NCI-H2227 (cell line): ENCODE measurements at regions not wholly inside any gene's neighbourhood (a gene's known extent, or its start where the extent isn't known, plus 50 kb on each side); places are given as distances from the start of the nearest gene placed in this dataset.

ENCODE experiments used
- DNase-seq: peaks from one replicate; lab custom pipeline; 2025; ENCODE audit not compliant: unreplicated experiment; lab: John Stamatoyannopoulos, UW

- no peak for DNase-seq
Observed at GRCh38 chr20:24277196-24277595, 192.2 kb upstream of the SYNDIG1 start.

GRCh38 chr20:24275946-24276705, 193.3 kb upstream of the SYNDIG1 start:
- no peak for DNase-seq

- DNase-seq = no peak
Observed at GRCh38 chr20:24273251-24273650, 196.2 kb upstream of the SYNDIG1 start.

GRCh38 chr20:24261351-24261750, 208.1 kb upstream of the SYNDIG1 start:
- DNase-seq = no peak

GRCh38 chr20:24257171-24257570, 212.3 kb upstream of the SYNDIG1 start:
- DNase-seq = no peak

- DNase-seq = no peak
Observed at GRCh38 chr20:24256307-24256706, 213.1 kb upstream of the SYNDIG1 start.

GRCh38 chr20:24254480-24254879, 214.9 kb upstream of the SYNDIG1 start:
- DNase-seq = no peak

- no peak for DNase-seq
Observed at GRCh38 chr20:24253321-24253720, 216.1 kb upstream of the SYNDIG1 start.

GRCh38 chr20:24245094-24245493, 224.3 kb upstream of the SYNDIG1 start:
- no peak for DNase-seq

GRCh38 chr20:24242763-24243162, 226.7 kb upstream of the SYNDIG1 start:
- DNase-seq = no peak

- no peak for DNase-seq
Observed at GRCh38 chr20:24241466-24241865, 228.0 kb upstream of the SYNDIG1 start.

- no peak for DNase-seq
Observed at GRCh38 chr20:24236963-24237362, 232.5 kb upstream of the SYNDIG1 start.

- DNase-seq = no peak
Observed at GRCh38 chr20:24236201-24236600, 233.2 kb upstream of the SYNDIG1 start.

GRCh38 chr20:24235296-24236175, 233.9 kb upstream of the SYNDIG1 start:
- DNase-seq = no peak

- DNase-seq = no peak
Observed at GRCh38 chr20:24227600-24227999, 239.0 kb upstream of the GGTLC1 start.

- no peak for DNase-seq
Observed at GRCh38 chr20:24212494-24212893, 223.9 kb upstream of the GGTLC1 start.

GRCh38 chr20:24211972-24212371, 223.4 kb upstream of the GGTLC1 start:
- no peak for DNase-seq

- no peak for DNase-seq
Observed at GRCh38 chr20:24210356-24210755, 221.8 kb upstream of the GGTLC1 start.

GRCh38 chr20:24208652-24209051, 220.1 kb upstream of the GGTLC1 start:
- DNase-seq = no peak

- DNase-seq = no peak
Observed at GRCh38 chr20:24207803-24208300, 219.3 kb upstream of the GGTLC1 start.

GRCh38 chr20:24206995-24207394, 218.4 kb upstream of the GGTLC1 start:
- no peak for DNase-seq
